ENCODE measurements at regions not wholly inside any gene's neighbourhood (a gene's known extent, or its start where the extent isn't known, plus 50 kb on each side); places are given as distances from the start of the nearest gene placed in this dataset.

DNA sequence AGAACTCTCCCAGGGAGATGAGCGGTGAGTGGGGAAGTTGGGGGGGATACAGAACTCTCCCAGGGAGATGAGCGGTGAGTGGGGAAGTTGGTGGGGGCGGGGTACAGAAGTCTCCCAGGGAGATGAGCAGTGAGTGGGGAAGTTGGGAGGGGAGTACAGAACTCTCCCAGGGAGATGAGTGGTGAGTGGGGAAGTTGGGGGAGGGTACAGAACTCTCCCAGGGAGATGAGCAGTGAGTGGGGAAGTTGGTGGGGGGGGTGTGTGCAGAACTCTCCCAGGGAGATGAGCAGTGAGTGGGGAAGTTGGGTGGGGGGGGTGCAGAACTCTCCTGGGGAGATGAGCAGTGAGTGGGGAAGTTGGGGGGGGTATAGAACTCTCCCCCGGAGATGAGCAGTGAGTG is 186.5 kb downstream of the SHANK2 start:
- Mint-ChIP-seq H3K36me3 (ENCODE audit: insufficient read depth) (no peaks in the 10 kb centered on the region), H3K4me3 (no peak overlapping the region), H3K9me3 (no peaks in the 10 kb centered on the region), H3K27me3 (peaks cover 38% of the 10 kb centered on the region), H3K4me1 (no peaks in the 10 kb centered on the region), H3K27ac (ENCODE audit: low read depth) (no peak overlapping the region)
- ATAC-seq (replicated peaks; ENCODE audit: extremely low read depth, poor library complexity, severe bottlenecking) (no peak), DNase-seq (ENCODE audit: low spot score in 2 of 2) (no peak)

DNA sequence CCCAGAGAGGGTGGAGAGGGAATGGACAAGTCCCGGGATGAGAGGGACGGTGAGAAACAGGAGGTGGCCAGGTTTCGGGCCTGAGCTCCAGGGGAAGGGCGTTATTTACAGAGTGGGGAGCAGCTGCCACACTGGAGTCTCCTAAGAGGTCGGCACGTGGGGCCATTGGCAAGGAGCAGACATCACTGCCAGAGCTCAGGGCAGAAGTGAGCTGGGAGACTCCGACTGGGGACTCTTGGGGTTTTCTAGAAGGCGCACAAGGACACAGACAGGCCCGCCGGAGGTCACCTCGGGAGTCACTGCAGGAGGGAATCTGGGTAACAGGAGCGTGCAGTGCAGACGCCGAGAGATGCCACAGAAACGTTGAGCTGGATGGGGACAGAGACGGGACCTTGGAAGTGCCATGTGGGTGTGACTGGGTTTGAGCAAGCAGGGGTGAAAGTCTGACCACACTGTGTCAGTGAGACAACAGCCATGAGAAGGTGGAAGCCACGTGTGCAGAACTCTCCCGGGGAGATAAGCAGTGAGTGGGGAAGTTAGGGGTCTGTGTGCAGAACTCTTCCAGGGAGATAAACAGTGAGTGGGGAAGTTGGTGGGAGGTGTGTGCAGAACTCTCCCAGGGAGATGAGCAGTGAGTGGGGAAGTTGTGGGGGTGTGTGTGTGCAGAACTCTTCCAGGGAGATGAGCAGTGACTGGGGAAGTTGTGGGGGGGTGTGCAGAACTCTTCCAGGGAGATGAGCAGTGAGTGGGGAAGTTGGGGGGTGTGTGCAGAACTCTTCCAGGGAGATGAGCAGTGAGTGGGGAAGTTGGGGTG is 187.5 kb downstream of the SHANK2 start:
- H3K27ac Mint-ChIP-seq (ENCODE audit: low read depth) = no peak overlapping the region
- no peaks in the 10 kb centered on the region for H3K4me1 Mint-ChIP-seq

DNA sequence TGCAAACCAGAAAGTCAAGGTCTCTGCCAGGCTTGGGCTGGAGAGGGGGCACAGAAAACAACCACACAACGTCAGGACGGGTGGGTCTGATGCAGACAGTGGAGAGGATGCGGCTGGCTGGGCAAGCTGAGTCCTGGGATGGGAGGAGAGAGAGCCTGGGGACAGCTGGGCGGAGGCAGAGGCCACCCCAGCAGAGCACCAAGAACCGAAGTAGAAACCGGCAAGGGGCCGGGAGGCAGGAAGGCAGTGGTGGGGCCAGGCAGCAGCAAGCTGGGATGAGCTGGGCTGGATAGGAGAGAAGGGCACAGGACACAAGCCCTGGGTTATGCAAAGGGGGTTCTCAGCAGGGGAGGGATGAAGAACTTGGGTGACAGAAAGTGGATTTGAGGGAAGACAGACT is 188.2 kb downstream of the SHANK2 start:
- no peak for DNase-seq (ENCODE audit: low spot score in 2 of 2)
- ATAC-seq (replicated peaks; ENCODE audit: extremely low read depth, poor library complexity, severe bottlenecking) = no peak
- no peak overlapping the region for H3K27ac Mint-ChIP-seq (ENCODE audit: low read depth)
- H3K36me3 Mint-ChIP-seq (ENCODE audit: insufficient read depth) = no peaks in the 10 kb centered on the region
- peaks cover 38% of the 10 kb centered on the region for H3K27me3 Mint-ChIP-seq
- no peaks in the 10 kb centered on the region for H3K9me3 Mint-ChIP-seq
- H3K4me3 Mint-ChIP-seq = no peak overlapping the region
- no peaks in the 10 kb centered on the region for H3K4me1 Mint-ChIP-seq

More for the DNA sequence above, 187.5 kb downstream of the SHANK2 start:
- Mint-ChIP-seq H3K27me3 (peaks cover 38% of the 10 kb centered on the region), H3K9me3 (no peaks in the 10 kb centered on the region), H3K4me3 (no peak overlapping the region), H3K36me3 (ENCODE audit: insufficient read depth) (no peaks in the 10 kb centered on the region)
- no peak for ATAC-seq (replicated peaks; ENCODE audit: extremely low read depth, poor library complexity, severe bottlenecking)
- DNase-seq (ENCODE audit: low spot score in 2 of 2) = no peak

DNA sequence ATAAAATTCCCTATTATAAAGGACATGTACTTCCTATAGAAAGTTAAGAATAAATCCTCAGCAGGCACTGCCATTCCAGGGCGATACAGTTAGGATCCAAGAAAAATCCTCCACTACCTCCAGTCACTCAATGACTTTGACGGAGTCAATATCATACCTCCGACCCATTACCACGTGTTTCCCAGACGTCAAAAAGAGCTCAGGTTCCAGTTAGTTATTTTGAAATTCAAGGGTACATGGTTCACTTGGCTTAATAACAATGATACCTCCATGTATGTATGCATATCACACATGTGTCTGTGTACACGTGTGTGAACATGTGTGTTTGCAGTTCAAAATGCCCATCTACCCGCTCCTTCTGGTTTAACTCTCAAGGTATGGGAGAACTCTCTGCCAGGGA is 189.2 kb downstream of the SHANK2 start:
- no peaks in the 10 kb centered on the region for H3K9me3 Mint-ChIP-seq
- H3K27ac Mint-ChIP-seq (ENCODE audit: low read depth) = no peak overlapping the region
- H3K4me1 Mint-ChIP-seq = no peaks in the 10 kb centered on the region
- H3K27me3 Mint-ChIP-seq = peaks cover 38% of the 10 kb centered on the region
- no peak for DNase-seq (ENCODE audit: low spot score in 2 of 2)
- H3K36me3 Mint-ChIP-seq (ENCODE audit: insufficient read depth) = no peaks in the 10 kb centered on the region
- H3K4me3 Mint-ChIP-seq = no peak overlapping the region
- ATAC-seq (replicated peaks; ENCODE audit: extremely low read depth, poor library complexity, severe bottlenecking) = no peak

DNA sequence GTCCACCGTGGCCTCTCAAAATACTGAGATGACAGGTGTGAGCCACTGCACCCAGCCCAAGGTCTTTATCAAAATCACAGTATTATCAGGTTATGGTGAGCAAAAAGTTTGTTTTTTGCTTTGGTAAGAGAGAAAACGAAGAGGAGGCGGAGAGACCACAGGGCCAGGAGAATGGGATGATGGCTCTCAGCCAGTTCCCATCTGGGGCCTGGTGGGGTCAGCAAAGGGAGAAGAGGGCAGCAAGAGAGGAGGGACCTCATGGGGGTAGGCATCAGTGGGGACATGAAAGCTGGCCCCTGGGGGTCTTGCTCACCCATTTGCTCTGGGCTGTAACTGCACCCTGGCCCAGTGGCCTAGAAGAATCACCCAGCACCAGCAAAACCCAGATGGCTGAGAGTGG is 190.2 kb downstream of the SHANK2 start:
- ATAC-seq (replicated peaks; ENCODE audit: extremely low read depth, poor library complexity, severe bottlenecking) (no peak), DNase-seq (ENCODE audit: low spot score in 2 of 2) (no peak)
- Mint-ChIP-seq H3K4me1 (no peaks in the 10 kb centered on the region), H3K27me3 (peaks cover 38% of the 10 kb centered on the region), H3K36me3 (ENCODE audit: insufficient read depth) (no peaks in the 10 kb centered on the region), H3K9me3 (no peaks in the 10 kb centered on the region), H3K27ac (ENCODE audit: low read depth) (no peak overlapping the region), H3K4me3 (no peak overlapping the region)

DNA sequence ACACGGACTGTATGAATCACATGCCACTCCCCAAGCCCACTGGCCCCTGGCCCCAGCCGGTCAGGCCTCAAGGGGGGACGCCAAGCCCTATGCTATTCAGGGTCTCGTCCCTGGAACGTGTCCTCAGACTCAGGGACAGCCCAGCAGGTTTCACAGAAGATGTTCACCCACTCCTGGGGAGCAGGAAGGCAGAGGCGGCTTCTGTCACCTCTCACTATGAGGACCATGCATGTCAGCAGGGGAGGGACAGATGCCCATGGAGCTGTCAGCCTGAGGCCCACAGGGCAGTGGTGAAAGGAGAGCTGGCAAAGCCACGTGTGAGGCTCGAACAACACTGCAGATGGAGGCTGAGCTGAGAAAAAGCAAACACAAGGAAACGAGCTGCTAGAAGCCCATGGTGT is 192.0 kb downstream of the SHANK2 start:
- no peaks in the 10 kb centered on the region for H3K4me1 Mint-ChIP-seq
- peaks cover 38% of the 10 kb centered on the region for H3K27me3 Mint-ChIP-seq
- H3K4me3 Mint-ChIP-seq = no peak overlapping the region
- no peaks in the 10 kb centered on the region for H3K9me3 Mint-ChIP-seq
- no peak overlapping the region for H3K27ac Mint-ChIP-seq (ENCODE audit: low read depth)
- DNase-seq (ENCODE audit: low spot score in 2 of 2) (no peak), ATAC-seq (replicated peaks; ENCODE audit: extremely low read depth, poor library complexity, severe bottlenecking) (no peak)
- no peaks in the 10 kb centered on the region for H3K36me3 Mint-ChIP-seq (ENCODE audit: insufficient read depth)

DNA sequence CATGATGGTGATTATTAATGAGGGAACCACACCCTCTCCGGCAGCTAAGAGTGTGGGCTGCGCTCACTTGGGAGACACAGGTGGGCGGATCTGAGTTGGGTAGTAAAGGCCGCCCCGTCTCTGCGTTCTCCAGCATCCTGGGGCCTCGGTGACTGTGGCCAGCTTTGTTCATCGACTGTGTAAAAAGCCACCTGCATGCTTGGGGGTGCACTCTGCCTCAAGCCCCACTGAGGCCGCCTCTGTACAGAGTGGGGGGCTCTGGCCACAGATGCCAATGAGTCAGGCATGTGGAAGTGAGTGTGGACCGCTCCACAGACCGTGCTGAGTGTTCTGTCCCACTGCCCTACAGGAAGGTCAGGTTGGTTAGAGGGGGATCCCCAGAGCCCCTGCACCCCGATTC is 192.7 kb downstream of the SHANK2 start:
- DNase-seq (ENCODE audit: low spot score in 2 of 2) (no peak), ATAC-seq (replicated peaks; ENCODE audit: extremely low read depth, poor library complexity, severe bottlenecking) (no peak)
- H3K27ac Mint-ChIP-seq (ENCODE audit: low read depth) = no peak overlapping the region
- H3K36me3 Mint-ChIP-seq (ENCODE audit: insufficient read depth) = no peaks in the 10 kb centered on the region
- peaks cover 31% of the 10 kb centered on the region for H3K27me3 Mint-ChIP-seq
- no peak overlapping the region for H3K4me3 Mint-ChIP-seq
- H3K9me3 Mint-ChIP-seq = no peaks in the 10 kb centered on the region
- no peaks in the 10 kb centered on the region for H3K4me1 Mint-ChIP-seq

DNA sequence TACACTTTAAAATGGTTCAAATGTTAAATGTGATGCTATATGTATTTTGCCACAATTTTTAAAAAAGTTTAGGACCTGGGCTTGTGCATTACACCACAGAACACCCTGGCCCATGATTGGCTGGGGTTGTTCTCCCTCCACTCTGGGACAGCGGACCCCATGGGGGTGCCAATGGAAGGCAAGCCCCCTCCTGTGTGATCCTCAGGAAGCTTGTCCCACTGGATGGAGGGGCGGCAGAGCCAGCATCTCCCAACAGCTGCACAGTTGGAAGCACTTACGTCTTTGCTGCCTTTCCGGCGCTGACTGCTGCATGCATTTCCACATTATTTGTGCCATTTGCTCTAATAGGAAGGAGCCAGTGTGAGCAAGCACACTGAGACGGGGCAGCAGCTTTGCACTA is 196.5 kb downstream of the SHANK2 start:
- ATAC-seq (replicated peaks; ENCODE audit: extremely low read depth, poor library complexity, severe bottlenecking) (no peak), DNase-seq (ENCODE audit: low spot score in 2 of 2) (no peak)
- Mint-ChIP-seq H3K27me3 (no peaks in the 10 kb centered on the region), H3K4me3 (no peak overlapping the region), H3K36me3 (ENCODE audit: insufficient read depth) (no peaks in the 10 kb centered on the region), H3K9me3 (no peaks in the 10 kb centered on the region), H3K27ac (ENCODE audit: low read depth) (no peak overlapping the region), H3K4me1 (no peaks in the 10 kb centered on the region)
